ENCODE measurements at regions not wholly inside any gene's neighbourhood (a gene's known extent, or its start where the extent isn't known, plus 50 kb on each side); places are given as distances from the start of the nearest gene placed in this dataset.
"Not testable (repeated sequence)": the region's sequence is repeated elsewhere in the genome, so short reads cannot be mapped to it uniquely, and the experiment has no call there.

DNA sequence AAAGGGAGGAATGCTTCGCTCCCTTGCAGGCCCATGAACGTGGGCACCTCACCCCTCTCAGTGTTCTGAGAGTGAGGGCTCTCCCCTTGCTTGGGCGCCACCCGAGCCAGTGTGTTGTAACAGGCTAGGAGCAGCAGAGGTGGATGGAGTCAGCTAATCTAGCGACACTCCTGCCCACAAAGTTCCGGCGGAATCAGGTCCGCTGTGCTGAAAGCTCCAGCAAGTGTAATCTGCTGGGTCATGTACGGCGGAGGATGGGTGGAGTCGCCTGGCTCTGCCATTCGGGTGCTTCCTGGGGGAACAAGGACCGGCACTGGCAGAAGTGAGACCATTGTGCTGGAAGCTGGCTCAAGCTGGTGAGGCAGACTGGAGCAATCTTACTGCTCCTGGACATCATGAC is 1310.1 kb downstream of the EPHA7 start:
- TF ChIP-seq SPI1 (IDR thresholded peaks at IDR 0.05; ENCODE audit: borderline replicate concordance, low read depth): no peak
- no peak for TF ChIP-seq POLR2AphosphoS5 (IDR thresholded peaks at IDR 0.05; ENCODE audit: low read depth)
- TF ChIP-seq, protein P1, sequence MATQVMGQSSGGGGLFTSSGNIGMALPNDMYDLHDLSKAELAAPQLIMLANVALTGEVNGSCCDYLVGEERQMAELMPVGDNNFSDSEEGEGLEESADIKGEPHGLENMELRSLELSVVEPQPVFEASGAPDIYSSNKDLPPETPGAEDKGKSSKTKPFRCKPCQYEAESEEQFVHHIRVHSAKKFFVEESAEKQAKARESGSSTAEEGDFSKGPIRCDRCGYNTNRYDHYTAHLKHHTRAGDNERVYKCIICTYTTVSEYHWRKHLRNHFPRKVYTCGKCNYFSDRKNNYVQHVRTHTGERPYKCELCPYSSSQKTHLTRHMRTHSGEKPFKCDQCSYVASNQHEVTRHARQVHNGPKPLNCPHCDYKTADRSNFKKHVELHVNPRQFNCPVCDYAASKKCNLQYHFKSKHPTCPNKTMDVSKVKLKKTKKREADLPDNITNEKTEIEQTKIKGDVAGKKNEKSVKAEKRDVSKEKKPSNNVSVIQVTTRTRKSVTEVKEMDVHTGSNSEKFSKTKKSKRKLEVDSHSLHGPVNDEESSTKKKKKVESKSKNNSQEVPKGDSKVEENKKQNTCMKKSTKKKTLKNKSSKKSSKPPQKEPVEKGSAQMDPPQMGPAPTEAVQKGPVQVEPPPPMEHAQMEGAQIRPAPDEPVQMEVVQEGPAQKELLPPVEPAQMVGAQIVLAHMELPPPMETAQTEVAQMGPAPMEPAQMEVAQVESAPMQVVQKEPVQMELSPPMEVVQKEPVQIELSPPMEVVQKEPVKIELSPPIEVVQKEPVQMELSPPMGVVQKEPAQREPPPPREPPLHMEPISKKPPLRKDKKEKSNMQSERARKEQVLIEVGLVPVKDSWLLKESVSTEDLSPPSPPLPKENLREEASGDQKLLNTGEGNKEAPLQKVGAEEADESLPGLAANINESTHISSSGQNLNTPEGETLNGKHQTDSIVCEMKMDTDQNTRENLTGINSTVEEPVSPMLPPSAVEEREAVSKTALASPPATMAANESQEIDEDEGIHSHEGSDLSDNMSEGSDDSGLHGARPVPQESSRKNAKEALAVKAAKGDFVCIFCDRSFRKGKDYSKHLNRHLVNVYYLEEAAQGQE (IDR thresholded peaks at IDR 0.05; ENCODE audit: insufficient replicate concordance, low read depth): no peak
- TF ChIP-seq GABPA (IDR thresholded peaks at IDR 0.05; ENCODE audit: low read depth): no peak
- TF ChIP-seq, protein P2, sequence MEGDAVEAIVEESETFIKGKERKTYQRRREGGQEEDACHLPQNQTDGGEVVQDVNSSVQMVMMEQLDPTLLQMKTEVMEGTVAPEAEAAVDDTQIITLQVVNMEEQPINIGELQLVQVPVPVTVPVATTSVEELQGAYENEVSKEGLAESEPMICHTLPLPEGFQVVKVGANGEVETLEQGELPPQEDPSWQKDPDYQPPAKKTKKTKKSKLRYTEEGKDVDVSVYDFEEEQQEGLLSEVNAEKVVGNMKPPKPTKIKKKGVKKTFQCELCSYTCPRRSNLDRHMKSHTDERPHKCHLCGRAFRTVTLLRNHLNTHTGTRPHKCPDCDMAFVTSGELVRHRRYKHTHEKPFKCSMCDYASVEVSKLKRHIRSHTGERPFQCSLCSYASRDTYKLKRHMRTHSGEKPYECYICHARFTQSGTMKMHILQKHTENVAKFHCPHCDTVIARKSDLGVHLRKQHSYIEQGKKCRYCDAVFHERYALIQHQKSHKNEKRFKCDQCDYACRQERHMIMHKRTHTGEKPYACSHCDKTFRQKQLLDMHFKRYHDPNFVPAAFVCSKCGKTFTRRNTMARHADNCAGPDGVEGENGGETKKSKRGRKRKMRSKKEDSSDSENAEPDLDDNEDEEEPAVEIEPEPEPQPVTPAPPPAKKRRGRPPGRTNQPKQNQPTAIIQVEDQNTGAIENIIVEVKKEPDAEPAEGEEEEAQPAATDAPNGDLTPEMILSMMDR (IDR thresholded peaks at IDR 0.05; ENCODE audit: insufficient read depth, low read length): no peak
- Histone ChIP-seq H3K27ac (replicated peaks) (no peak overlapping the region), H3K27me3 (ENCODE audit: insufficient read depth, poor library complexity, severe bottlenecking) (no peaks in the 10 kb centered on the region), H3K4me3 (replicated peaks; ENCODE audit: insufficient read depth, low read length) (no peak overlapping the region)
- no peak for DNase-seq (ENCODE audit: low read depth in 1 of 2, low spot score in 1 of 2)

DNA sequence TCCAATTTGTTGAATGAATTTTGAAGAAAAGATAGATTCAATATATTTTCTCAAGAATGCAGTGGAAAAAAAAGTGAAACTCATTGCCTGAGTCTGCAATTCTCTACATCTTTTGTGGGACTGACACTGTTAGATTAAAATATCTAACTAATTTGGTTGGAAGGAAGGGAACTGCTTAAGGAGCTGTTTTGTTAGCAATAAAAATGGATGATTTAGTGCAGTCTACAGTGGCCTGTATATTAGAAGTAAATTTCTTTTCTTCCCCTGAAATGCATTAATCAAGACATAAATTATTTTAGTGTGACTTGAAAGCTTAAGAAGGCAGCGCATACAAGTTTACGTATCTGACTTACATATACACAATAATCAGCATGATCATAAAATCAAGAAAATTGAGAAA is 1332.6 kb downstream of the EPHA7 start:
- Histone ChIP-seq H3K27ac (replicated peaks) (no peak overlapping the region), H3K4me3 (replicated peaks; ENCODE audit: insufficient read depth, low read length) (no peak overlapping the region), H3K27me3 (ENCODE audit: insufficient read depth, poor library complexity, severe bottlenecking) (no peaks in the 10 kb centered on the region)
- no peak for TF ChIP-seq SPI1 (IDR thresholded peaks at IDR 0.05; ENCODE audit: borderline replicate concordance, low read depth)
- TF ChIP-seq, protein P2 (IDR thresholded peaks at IDR 0.05; ENCODE audit: insufficient read depth, low read length): no peak
- TF ChIP-seq POLR2AphosphoS5 (IDR thresholded peaks at IDR 0.05; ENCODE audit: low read depth): no peak
- no peak for TF ChIP-seq GABPA (IDR thresholded peaks at IDR 0.05; ENCODE audit: low read depth)
- TF ChIP-seq, protein P1 (IDR thresholded peaks at IDR 0.05; ENCODE audit: insufficient replicate concordance, low read depth): no peak
- no peak for DNase-seq (ENCODE audit: low read depth in 1 of 2, low spot score in 1 of 2)

DNA sequence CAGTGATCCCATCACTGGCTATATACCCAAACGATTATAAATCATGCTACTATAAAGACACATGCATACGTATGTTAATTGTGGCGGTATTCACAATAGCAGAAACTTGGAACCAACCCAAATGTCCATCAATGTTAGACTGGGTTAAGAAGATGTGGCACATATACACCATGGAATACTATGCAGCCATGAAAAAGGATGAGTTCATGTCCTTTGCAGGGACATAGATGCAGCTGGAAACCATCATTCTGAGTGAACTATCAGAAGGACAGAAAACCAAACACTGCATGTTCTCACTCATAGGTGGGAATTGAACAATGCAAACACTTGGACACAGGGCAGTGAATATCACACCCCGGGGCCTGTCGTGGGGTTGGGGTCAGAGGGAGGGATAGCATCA is 1335.4 kb downstream of the EPHA7 start:
- H3K27me3 ChIP-seq (ENCODE audit: insufficient read depth, poor library complexity, severe bottlenecking); DNase-seq (ENCODE audit: low read depth in 1 of 2, low spot score in 1 of 2); H3K4me3 ChIP-seq (replicated peaks; ENCODE audit: insufficient read depth, low read length); H3K27ac ChIP-seq (replicated peaks): not testable (repeated sequence)

DNA sequence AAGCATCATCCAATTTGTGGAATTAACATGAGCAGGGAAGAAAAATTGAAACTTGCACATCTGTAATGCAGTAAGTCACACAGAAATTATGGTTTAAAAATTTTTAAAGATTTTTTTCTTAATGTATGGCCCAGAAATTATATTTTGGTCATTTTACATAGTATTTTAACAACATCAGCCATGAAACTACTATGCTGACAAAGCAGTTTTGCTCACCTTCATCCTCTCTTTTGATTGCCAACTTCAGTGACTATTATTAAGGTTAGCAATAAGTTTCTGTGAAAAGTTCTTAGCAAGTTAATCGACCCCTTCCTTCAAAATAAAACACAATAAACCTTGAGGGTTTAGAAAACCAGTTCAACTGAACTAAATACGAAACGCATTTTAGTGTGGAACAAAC is 1347.0 kb downstream of the EPHA7 start:
- no peak for TF ChIP-seq POLR2AphosphoS5 (IDR thresholded peaks at IDR 0.05; ENCODE audit: low read depth)
- TF ChIP-seq SPI1 (IDR thresholded peaks at IDR 0.05; ENCODE audit: borderline replicate concordance, low read depth): no peak
- TF ChIP-seq, protein P1 (IDR thresholded peaks at IDR 0.05; ENCODE audit: insufficient replicate concordance, low read depth): no peak
- TF ChIP-seq, protein P2 (IDR thresholded peaks at IDR 0.05; ENCODE audit: insufficient read depth, low read length): no peak
- no peak for TF ChIP-seq GABPA (IDR thresholded peaks at IDR 0.05; ENCODE audit: low read depth)

More for the DNA sequence above, 1347.0 kb downstream of the EPHA7 start:
- H3K27me3 ChIP-seq (ENCODE audit: insufficient read depth, poor library complexity, severe bottlenecking): no peaks in the 10 kb centered on the region
- no peak overlapping the region for H3K4me3 ChIP-seq (replicated peaks; ENCODE audit: insufficient read depth, low read length)
- no peak overlapping the region for H3K27ac ChIP-seq (replicated peaks)
- DNase-seq (ENCODE audit: low read depth in 1 of 2, low spot score in 1 of 2): no peak
